Fibroblast of skin of left biceps (primary cell): ENCODE measurements at regions not wholly inside any gene's neighbourhood (a gene's known extent, or its start where the extent isn't known, plus 50 kb on each side); places are given as distances from the start of the nearest gene placed in this dataset.

Experiments
- DNase-seq, 2 experiments: peaks; one replicate each; pipeline ENCODE4 v3.0.0-alpha.2; 2013; ENCODE audit warnings: low read depth in 2 of 2

GRCh38 chr12:93011100-93011499 lies 82.0 kb upstream of the EEA1 start:
- DNase-seq = no peak

GRCh38 chr12:93015871-93016751 lies 87.0 kb upstream of the EEA1 start:
- no peak for DNase-seq

- no peak for DNase-seq
Observed at GRCh38 chr12:93016752-93017350, 87.8 kb upstream of the EEA1 start.

- no peak for DNase-seq
Observed at GRCh38 chr12:93018610-93019009, 89.5 kb upstream of the EEA1 start.

- no peak for DNase-seq
Observed at GRCh38 chr12:93019212-93019927, 90.3 kb upstream of the EEA1 start.

GRCh38 chr12:93019975-93020630 lies 91.0 kb upstream of the EEA1 start:
- no peak for DNase-seq

GRCh38 chr12:93020631-93021597 lies 91.8 kb upstream of the EEA1 start:
- DNase-seq = no peak

- no peak for DNase-seq
Observed at GRCh38 chr12:93022603-93023340, 93.7 kb upstream of the EEA1 start.

- DNase-seq = peak; percentile 17 to 22
Observed at GRCh38 chr12:93025145-93026103, 96.3 kb upstream of the EEA1 start.

GRCh38 chr12:93027041-93027440 lies 97.9 kb upstream of the EEA1 start:
- no peak for DNase-seq

- no peak for DNase-seq
Observed at GRCh38 chr12:93029091-93029490, 100.0 kb upstream of the EEA1 start.

- DNase-seq = no peak
Observed at GRCh38 chr12:93031028-93031427, 101.9 kb upstream of the EEA1 start.

- DNase-seq = no peak
Observed at GRCh38 chr12:93032758-93033157, 103.7 kb upstream of the EEA1 start.

- no peak for DNase-seq
Observed at GRCh38 chr12:93033948-93034347, 104.9 kb upstream of the EEA1 start.

- no peak for DNase-seq
Observed at GRCh38 chr12:93039062-93039461, 110.0 kb upstream of the EEA1 start.

- no peak for DNase-seq
Observed at GRCh38 chr12:93039930-93040329, 110.8 kb upstream of the EEA1 start.

GRCh38 chr12:93040367-93040766 lies 111.3 kb upstream of the EEA1 start:
- no peak for DNase-seq

- no peak for DNase-seq
Observed at GRCh38 chr12:93041416-93041815, 112.3 kb upstream of the EEA1 start.

GRCh38 chr12:93042283-93042682 lies 113.2 kb upstream of the EEA1 start:
- no peak for DNase-seq
